HEK293T (cell line): ENCODE measurements at regions not wholly inside any gene's neighbourhood (a gene's known extent, or its start where the extent isn't known, plus 50 kb on each side); places are given as distances from the start of the nearest gene placed in this dataset.

Source experiments
- ARNT ChIP-seq: fragments of 450-650 bp; IDR thresholded peaks from 2 replicates; pipeline ENCODE4 v1.6.1; 2017; ENCODE audit warnings: mild to moderate bottlenecking
- BHLHE40 ChIP-seq: fragments of 450-650 bp; IDR thresholded peaks from 2 replicates; pipeline ENCODE4 v1.6.1; 2016; ENCODE audit warnings: mild to moderate bottlenecking, moderate library complexity, borderline replicate concordance
- CTBP1 ChIP-seq: fragments of 450-650 bp; IDR thresholded peaks from 2 replicates; pipeline ENCODE4 v1.6.1; 2016; ENCODE audit warnings: borderline replicate concordance
- ELF4 ChIP-seq: fragments of 450-650 bp; IDR thresholded peaks from 2 replicates; pipeline ENCODE4 v1.6.1; 2017; ENCODE audit warnings: antibody characterized with exemption
- FOXK2 ChIP-seq: fragments of 450-650 bp; IDR thresholded peaks from 2 replicates; pipeline ENCODE4 v1.6.1; 2016; ENCODE audit warnings: mild to moderate bottlenecking
- FOXM1 ChIP-seq: fragments of 450-650 bp; IDR thresholded peaks from 2 replicates; pipeline ENCODE4 v1.6.1; 2017; ENCODE audit warnings: mild to moderate bottlenecking, borderline replicate concordance
- SP1 ChIP-seq: fragments of 450-650 bp; IDR thresholded peaks from 2 replicates; pipeline ENCODE4 v1.6.1; 2017
- SUZ12 ChIP-seq: fragments of 450-650 bp; IDR thresholded peaks from 2 replicates; pipeline ENCODE4 v1.6.1; 2016; ENCODE audit warnings: mild to moderate bottlenecking
- TARDBP ChIP-seq: fragments of 450-650 bp; IDR thresholded peaks from 2 replicates; pipeline ENCODE4 v1.6.1; 2016
- ZNF384 ChIP-seq: fragments of 450-650 bp; IDR thresholded peaks from 2 replicates; pipeline ENCODE4 v1.6.1; 2016

GRCh38 chr13:90355162-90355751 lies 992.2 kb upstream of the MIR17HG start:
- TF ChIP-seq BHLHE40: no peak
- no peak for TF ChIP-seq ARNT
- TF ChIP-seq CTBP1: no peak
- TF ChIP-seq FOXM1: no peak
- no peak for TF ChIP-seq SUZ12
- TF ChIP-seq FOXK2: no peak
- TF ChIP-seq TARDBP: no peak
- TF ChIP-seq SP1: no peak
- TF ChIP-seq ELF4: no peak
- TF ChIP-seq ZNF384: no peak
